Neural cell (in vitro differentiated cells): ENCODE measurements at regions not wholly inside any gene's neighbourhood (a gene's known extent, or its start where the extent isn't known, plus 50 kb on each side); places are given as distances from the start of the nearest gene placed in this dataset.

ENCODE experiments used
- CTCF ChIP-seq: fragments of 450-650 bp; IDR thresholded peaks from 2 replicates; pipeline ENCODE4 v1.5.1; 2014; ENCODE audit warnings: antibody characterized with exemption, mild to moderate bottlenecking, moderate library complexity; ENCODE audit not compliant: poor library complexity, severe bottlenecking
- RAD21 ChIP-seq: fragments of 450-650 bp; conservative IDR thresholded peaks from 2 replicates; pipeline ENCODE4 v1.6.1; 2014; ENCODE audit warnings: antibody characterized with exemption, mild to moderate bottlenecking, moderate library complexity
- REST ChIP-seq: IDR thresholded peaks from 2 replicates; pipeline ENCODE4 v1.6.1; 2012; ENCODE audit warnings: borderline replicate concordance

- no peak for TF ChIP-seq CTCF
- TF ChIP-seq REST: no peak
- TF ChIP-seq RAD21: no peak
Observed at GRCh38 chr11:109869536-109869935, 223.7 kb upstream of the ZC3H12C start.
